ENCODE measurements at regions not wholly inside any gene's neighbourhood (a gene's known extent, or its start where the extent isn't known, plus 50 kb on each side); places are given as distances from the start of the nearest gene placed in this dataset.

GRCh38 chr5:2493356-2493755 is 258.1 kb downstream of the IRX2 start:
- TF ChIP-seq CTCF (conservative IDR thresholded peaks at IDR 0.05; ENCODE audit: low read length), result no peak
- no peak for TF ChIP-seq EZH2phosphoT487 (IDR thresholded peaks at IDR 0.05; ENCODE audit: borderline replicate concordance)

Data from Loucy (cell line).